CD1c-positive myeloid dendritic cell (primary cell): ENCODE measurements at regions not wholly inside any gene's neighbourhood (a gene's known extent, or its start where the extent isn't known, plus 50 kb on each side); places are given as distances from the start of the nearest gene placed in this dataset.

Experiments used
- DNase-seq: peaks from one replicate; pipeline ENCODE4 v3.0.0-alpha.2; 2016; ENCODE audit errors: extremely low spot score

GRCh38 chr5:67268231-67269021 is 71.8 kb upstream of the CD180 start:
- DNase-seq, result no peak

- no peak for DNase-seq
These were observed 71.1 kb upstream of the CD180 start for GRCh38 chr5:67267512-67268216.

- no peak for DNase-seq
These were observed 70.2 kb upstream of the CD180 start for GRCh38 chr5:67266654-67267350.

- no peak for DNase-seq
These were observed 69.4 kb upstream of the CD180 start for GRCh38 chr5:67265951-67266350.

- no peak for DNase-seq
These were observed 67.2 kb upstream of the CD180 start for GRCh38 chr5:67263656-67264408.

GRCh38 chr5:67262956-67263355 is 66.4 kb upstream of the CD180 start:
- DNase-seq, result no peak

GRCh38 chr5:67262206-67262605 is 65.6 kb upstream of the CD180 start:
- DNase-seq, result no peak

- no peak for DNase-seq
These were observed 63.1 kb upstream of the CD180 start for GRCh38 chr5:67259548-67260215.

GRCh38 chr5:67257500-67257899 is 60.9 kb upstream of the CD180 start:
- DNase-seq, result no peak

GRCh38 chr5:67257077-67257476 is 60.5 kb upstream of the CD180 start:
- DNase-seq, result no peak

GRCh38 chr5:67255881-67256280 is 59.3 kb upstream of the CD180 start:
- DNase-seq, result no peak

- no peak for DNase-seq
These were observed 57.3 kb upstream of the CD180 start for GRCh38 chr5:67253911-67254310.

GRCh38 chr5:67249590-67249895 is 52.9 kb upstream of the CD180 start:
- no peak for DNase-seq

- DNase-seq, result no peak
These were observed 52.3 kb upstream of the CD180 start for GRCh38 chr5:67248703-67249589.

- DNase-seq, result no peak
These were observed 50.1 kb upstream of the CD180 start for GRCh38 chr5:67246546-67247268.
